HuH-7 (cell line): ENCODE measurements at regions not wholly inside any gene's neighbourhood (a gene's known extent, or its start where the extent isn't known, plus 50 kb on each side); places are given as distances from the start of the nearest gene placed in this dataset.
"Not testable (repeated sequence)": the region's sequence is repeated elsewhere in the genome, so short reads cannot be mapped to it uniquely, and the experiment has no call there.

Experiments used
- DNase-seq: peaks from one replicate; pipeline ENCODE4 v3.0.0; 2011; ENCODE audit warnings: low spot score

- DNase-seq = no peak
These were observed 509.3 kb upstream of the CITED2 start for GRCh38 chr6:139883776-139884175.

- no peak for DNase-seq
These were observed 508.7 kb upstream of the CITED2 start for GRCh38 chr6:139882977-139883728.

- DNase-seq = no peak
These were observed 507.8 kb upstream of the CITED2 start for GRCh38 chr6:139882234-139882633.

- peak; percentile 59 for DNase-seq
These were observed 507.3 kb upstream of the CITED2 start for GRCh38 chr6:139881728-139882211.

GRCh38 chr6:139881236-139881635 is 506.8 kb upstream of the CITED2 start:
- no peak for DNase-seq

- no peak for DNase-seq
These were observed 505.4 kb upstream of the CITED2 start for GRCh38 chr6:139879823-139880356.

GRCh38 chr6:139879241-139879640 is 504.8 kb upstream of the CITED2 start:
- DNase-seq = not testable (repeated sequence)

- no peak for DNase-seq
These were observed 503.5 kb upstream of the CITED2 start for GRCh38 chr6:139877828-139878405.

GRCh38 chr6:139872665-139873064 is 498.2 kb upstream of the CITED2 start:
- no peak for DNase-seq

GRCh38 chr6:139871803-139872510 is 497.5 kb upstream of the CITED2 start:
- DNase-seq = no peak

GRCh38 chr6:139871165-139871710 is 496.8 kb upstream of the CITED2 start:
- no peak for DNase-seq

- no peak for DNase-seq
These were observed 494.1 kb upstream of the CITED2 start for GRCh38 chr6:139868576-139868975.

- no peak for DNase-seq
These were observed 489.5 kb upstream of the CITED2 start for GRCh38 chr6:139863964-139864363.

- no peak for DNase-seq
These were observed 488.9 kb upstream of the CITED2 start for GRCh38 chr6:139863346-139863745.

GRCh38 chr6:139862311-139862710 is 487.9 kb upstream of the CITED2 start:
- DNase-seq = no peak

- DNase-seq = no peak
These were observed 485.8 kb upstream of the CITED2 start for GRCh38 chr6:139860203-139860602.

- no peak for DNase-seq
These were observed 484.0 kb upstream of the CITED2 start for GRCh38 chr6:139858429-139858828.

- DNase-seq = no peak
These were observed 482.7 kb upstream of the CITED2 start for GRCh38 chr6:139857143-139857542.

GRCh38 chr6:139856562-139856961 is 482.1 kb upstream of the CITED2 start:
- no peak for DNase-seq

- DNase-seq = no peak
These were observed 481.3 kb upstream of the CITED2 start for GRCh38 chr6:139855671-139856311.

- DNase-seq = no peak
These were observed 479.0 kb upstream of the CITED2 start for GRCh38 chr6:139853302-139853992.
